SU-DHL-6 (cell line): ENCODE measurements at regions not wholly inside any gene's neighbourhood (a gene's known extent, or its start where the extent isn't known, plus 50 kb on each side); places are given as distances from the start of the nearest gene placed in this dataset.

Source experiments
- EZH2phosphoT487 ChIP-seq: fragments of 200-600 bp; sonication (generic), shearing (Covaris generic); conservative IDR thresholded peaks from 2 replicates; pipeline ENCODE4 v1.6.1; 2018; ENCODE audit warnings: mild to moderate bottlenecking, antibody characterized with exemption, low read length, moderate library complexity, mixed read lengths
- TF ChIP-seq, protein P1 (sequence below): fragments of 200-600 bp; sonication (generic); IDR thresholded peaks from one replicate; pipeline ENCODE4 v1.5.1; 2017; ENCODE audit warnings: antibody characterized with exemption, mild to moderate bottlenecking, low read length, moderate library complexity; ENCODE audit not compliant: insufficient read depth, poor library complexity, severe bottlenecking

DNA sequence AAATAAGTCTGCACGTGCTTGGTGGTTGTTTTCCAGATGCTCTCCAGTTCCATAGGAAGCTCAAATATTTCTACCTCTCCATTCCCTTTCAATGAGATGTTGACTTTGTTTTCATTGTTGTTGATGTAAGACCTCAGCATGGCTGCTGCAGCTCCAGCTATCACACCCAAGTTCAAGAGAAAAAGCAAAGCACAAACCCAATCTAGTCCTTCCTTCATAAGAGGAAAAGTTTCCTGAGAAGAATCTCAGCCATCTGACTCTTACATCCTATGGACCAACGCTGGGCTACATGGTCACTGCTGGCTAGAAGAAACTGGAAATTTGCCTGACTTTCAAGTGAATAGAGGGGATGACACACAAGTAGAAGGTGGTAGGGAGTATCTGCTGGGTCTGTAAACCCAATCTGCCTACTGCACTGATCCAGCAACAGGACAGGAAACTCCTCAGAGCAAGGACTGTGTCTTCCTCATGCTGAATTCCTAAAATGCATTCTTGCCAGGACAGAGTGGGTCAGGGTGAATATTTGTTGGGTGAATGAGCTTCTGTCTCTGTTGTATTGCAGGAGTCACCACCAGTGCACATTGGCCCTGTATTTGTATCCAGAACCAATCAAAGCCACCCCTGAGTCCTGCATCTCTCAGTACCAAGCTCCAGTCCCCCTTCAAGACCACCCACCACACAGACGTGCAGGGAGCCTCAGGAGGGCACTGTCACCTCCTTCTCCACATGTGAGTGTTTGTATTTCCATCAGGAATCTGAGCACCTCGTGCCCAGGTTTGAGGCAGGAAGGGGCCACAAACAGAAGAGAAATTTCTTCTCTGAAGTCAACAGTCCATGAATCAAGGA is 118.0 kb upstream of the IGLL5 start:
- TF ChIP-seq, protein P1, sequence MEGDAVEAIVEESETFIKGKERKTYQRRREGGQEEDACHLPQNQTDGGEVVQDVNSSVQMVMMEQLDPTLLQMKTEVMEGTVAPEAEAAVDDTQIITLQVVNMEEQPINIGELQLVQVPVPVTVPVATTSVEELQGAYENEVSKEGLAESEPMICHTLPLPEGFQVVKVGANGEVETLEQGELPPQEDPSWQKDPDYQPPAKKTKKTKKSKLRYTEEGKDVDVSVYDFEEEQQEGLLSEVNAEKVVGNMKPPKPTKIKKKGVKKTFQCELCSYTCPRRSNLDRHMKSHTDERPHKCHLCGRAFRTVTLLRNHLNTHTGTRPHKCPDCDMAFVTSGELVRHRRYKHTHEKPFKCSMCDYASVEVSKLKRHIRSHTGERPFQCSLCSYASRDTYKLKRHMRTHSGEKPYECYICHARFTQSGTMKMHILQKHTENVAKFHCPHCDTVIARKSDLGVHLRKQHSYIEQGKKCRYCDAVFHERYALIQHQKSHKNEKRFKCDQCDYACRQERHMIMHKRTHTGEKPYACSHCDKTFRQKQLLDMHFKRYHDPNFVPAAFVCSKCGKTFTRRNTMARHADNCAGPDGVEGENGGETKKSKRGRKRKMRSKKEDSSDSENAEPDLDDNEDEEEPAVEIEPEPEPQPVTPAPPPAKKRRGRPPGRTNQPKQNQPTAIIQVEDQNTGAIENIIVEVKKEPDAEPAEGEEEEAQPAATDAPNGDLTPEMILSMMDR, result no peak
- TF ChIP-seq EZH2phosphoT487, result no peak
